Muscle of leg (tissue), 3 donors: ENCODE measurements at regions not wholly inside any gene's neighbourhood (a gene's known extent, or its start where the extent isn't known, plus 50 kb on each side); places are given as distances from the start of the nearest gene placed in this dataset.

Experiments
- DNase-seq: peaks from one replicate; pipeline ENCODE4 v3.0.0; 2013
- H3K27ac ChIP-seq: one replicate; pipeline ENCODE4 v1.5.1; 2013; ENCODE audit warnings: mild to moderate bottlenecking, low read length, control low read depth
- H3K27me3 ChIP-seq: one replicate; pipeline ENCODE4 v1.6.1; 2013; ENCODE audit warnings: low read length; ENCODE audit not compliant: control insufficient read depth, insufficient read depth
- H3K36me3 ChIP-seq: one replicate; pipeline ENCODE4 v1.6.1; 2013; ENCODE audit warnings: low read length; ENCODE audit not compliant: control insufficient read depth, insufficient read depth
- H3K4me1 ChIP-seq: one replicate; pipeline ENCODE4 v1.6.1; 2013; ENCODE audit warnings: low read length; ENCODE audit not compliant: control insufficient read depth, insufficient read depth
- H3K4me3 ChIP-seq: one replicate; pipeline ENCODE4 v1.5.1; 2013; ENCODE audit warnings: low read length, control low read depth
- H3K9me3 ChIP-seq: replicated peaks from 2 replicates; pipeline ENCODE4 v1.6.1; 2013; ENCODE audit warnings: low read depth, low read length; ENCODE audit not compliant: control insufficient read depth
- WGBS: methylation state at CpG from one replicate; pipeline ENCODE4 v1.1.5; 2013; ENCODE audit warnings: missing lambda C conversion rate; ENCODE audit not compliant: insufficient coverage; 5-methylcytosine and 5-hydroxymethylcytosine counted together

- WGBS: no CpG with 5 or more reads among the region's 1 CpG
- no peaks in the 10 kb centered on the region for H3K36me3 ChIP-seq
- no peaks in the 10 kb centered on the region for H3K27me3 ChIP-seq
- no peak for DNase-seq
- H3K4me3 ChIP-seq: no peak overlapping the region
- H3K9me3 ChIP-seq: no peaks in the 10 kb centered on the region
- no peaks in the 10 kb centered on the region for H3K4me1 ChIP-seq
- H3K27ac ChIP-seq: no peak overlapping the region
Observed at GRCh38 chr9:118401546-118401945, 697.3 kb downstream of the TLR4 start.

GRCh38 chr9:118414676-118415075 is 710.5 kb downstream of the TLR4 start:
- Histone ChIP-seq H3K4me3 (no peak overlapping the region), H3K4me1 (no peaks in the 10 kb centered on the region), H3K27ac (no peak overlapping the region), H3K36me3 (no peaks in the 10 kb centered on the region), H3K27me3 (no peaks in the 10 kb centered on the region), H3K9me3 (no peaks in the 10 kb centered on the region)
- no peak for DNase-seq
- 43% methylated on average over 2 of the region's 2 CpGs for WGBS

GRCh38 chr9:118418887-118419565 is 714.8 kb downstream of the TLR4 start:
- H3K9me3 ChIP-seq: no peaks in the 10 kb centered on the region
- H3K36me3 ChIP-seq: no peaks in the 10 kb centered on the region
- WGBS: no CpG with 5 or more reads among the region's 2 CpGs
- H3K27ac ChIP-seq: no peak overlapping the region
- peak; percentile 46 for DNase-seq
- H3K4me1 ChIP-seq: no peaks in the 10 kb centered on the region
- H3K4me3 ChIP-seq: no peak overlapping the region
- H3K27me3 ChIP-seq: no peaks in the 10 kb centered on the region

- Histone ChIP-seq H3K9me3 (no peaks in the 10 kb centered on the region), H3K4me1 (no peaks in the 10 kb centered on the region), H3K27ac (no peak overlapping the region), H3K4me3 (no peak overlapping the region), H3K36me3 (no peaks in the 10 kb centered on the region), H3K27me3 (no peaks in the 10 kb centered on the region)
- no peak for DNase-seq
- WGBS: no CpG with 5 or more reads among the region's 1 CpG
Observed at GRCh38 chr9:118419676-118420075, 715.5 kb downstream of the TLR4 start.

- Histone ChIP-seq H3K9me3 (no peaks in the 10 kb centered on the region), H3K27me3 (no peaks in the 10 kb centered on the region), H3K27ac (no peak overlapping the region), H3K4me3 (no peak overlapping the region), H3K4me1 (no peaks in the 10 kb centered on the region), H3K36me3 (no peaks in the 10 kb centered on the region)
- no CpG with 5 or more reads among the region's 2 CpGs for WGBS
- DNase-seq: no peak
Observed at GRCh38 chr9:118422508-118422907, 718.3 kb downstream of the TLR4 start.

GRCh38 chr9:118423021-118423420 is 718.8 kb downstream of the TLR4 start:
- Histone ChIP-seq H3K9me3 (no peaks in the 10 kb centered on the region), H3K4me1 (no peaks in the 10 kb centered on the region), H3K36me3 (no peaks in the 10 kb centered on the region), H3K27ac (no peak overlapping the region), H3K4me3 (no peak overlapping the region), H3K27me3 (no peaks in the 10 kb centered on the region)
- WGBS: no CpG with 5 or more reads among the region's 3 CpGs
- peak; percentile 40 for DNase-seq

- Histone ChIP-seq H3K36me3 (no peaks in the 10 kb centered on the region), H3K27ac (no peak overlapping the region), H3K4me1 (no peaks in the 10 kb centered on the region), H3K9me3 (no peaks in the 10 kb centered on the region), H3K4me3 (no peak overlapping the region), H3K27me3 (no peaks in the 10 kb centered on the region)
- DNase-seq: no peak
- WGBS: 80% methylated on average over 1 of the region's 4 CpGs
Observed at GRCh38 chr9:118423721-118424120, 719.5 kb downstream of the TLR4 start.

GRCh38 chr9:118426772-118427171 is 722.6 kb downstream of the TLR4 start:
- no peaks in the 10 kb centered on the region for H3K27me3 ChIP-seq
- H3K4me1 ChIP-seq: no peaks in the 10 kb centered on the region
- no peak overlapping the region for H3K4me3 ChIP-seq
- WGBS: no CpG with 5 or more reads among the region's 1 CpG
- H3K9me3 ChIP-seq: no peaks in the 10 kb centered on the region
- no peak for DNase-seq
- no peak overlapping the region for H3K27ac ChIP-seq
- no peaks in the 10 kb centered on the region for H3K36me3 ChIP-seq

GRCh38 chr9:118438810-118439209 is 734.6 kb downstream of the TLR4 start:
- no peaks in the 10 kb centered on the region for H3K27me3 ChIP-seq
- no CpG with 5 or more reads among the region's 1 CpG for WGBS
- H3K27ac ChIP-seq: no peak overlapping the region

GRCh38 chr9:118439441-118439840 is 735.2 kb downstream of the TLR4 start:
- H3K4me1 ChIP-seq: no peaks in the 10 kb centered on the region
- no peaks in the 10 kb centered on the region for H3K27me3 ChIP-seq
- no peaks in the 10 kb centered on the region for H3K36me3 ChIP-seq
- H3K4me3 ChIP-seq: no peak overlapping the region
- no peak for DNase-seq
- no peaks in the 10 kb centered on the region for H3K9me3 ChIP-seq
- H3K27ac ChIP-seq: no peak overlapping the region
- 50% methylated on average over 1 of the region's 4 CpGs for WGBS

More at GRCh38 chr9:118438810-118439209, 734.6 kb downstream of the TLR4 start:
- H3K4me3 ChIP-seq: no peak overlapping the region
- no peaks in the 10 kb centered on the region for H3K4me1 ChIP-seq
- H3K9me3 ChIP-seq: no peaks in the 10 kb centered on the region
- no peak for DNase-seq
- H3K36me3 ChIP-seq: no peaks in the 10 kb centered on the region

GRCh38 chr9:118444403-118444802 is 740.2 kb downstream of the TLR4 start:
- no peaks in the 10 kb centered on the region for H3K36me3 ChIP-seq
- H3K27ac ChIP-seq: no peak overlapping the region
- no peak for DNase-seq
- no peaks in the 10 kb centered on the region for H3K27me3 ChIP-seq
- no peaks in the 10 kb centered on the region for H3K9me3 ChIP-seq
- no peaks in the 10 kb centered on the region for H3K4me1 ChIP-seq
- 83% methylated on average over 1 of the region's 5 CpGs for WGBS
- H3K4me3 ChIP-seq: no peak overlapping the region
